GM12874 (cell line): ENCODE measurements at regions not wholly inside any gene's neighbourhood (a gene's known extent, or its start where the extent isn't known, plus 50 kb on each side); places are given as distances from the start of the nearest gene placed in this dataset.

Experiments
- TF ChIP-seq, protein P1 (sequence below): IDR thresholded peaks from 2 replicates; pipeline ENCODE4 v1.5.1; 2011; ENCODE audit warnings: low read depth, mild to moderate bottlenecking, control low read depth, low read length, moderate library complexity; ENCODE audit not compliant: insufficient read depth

DNA sequence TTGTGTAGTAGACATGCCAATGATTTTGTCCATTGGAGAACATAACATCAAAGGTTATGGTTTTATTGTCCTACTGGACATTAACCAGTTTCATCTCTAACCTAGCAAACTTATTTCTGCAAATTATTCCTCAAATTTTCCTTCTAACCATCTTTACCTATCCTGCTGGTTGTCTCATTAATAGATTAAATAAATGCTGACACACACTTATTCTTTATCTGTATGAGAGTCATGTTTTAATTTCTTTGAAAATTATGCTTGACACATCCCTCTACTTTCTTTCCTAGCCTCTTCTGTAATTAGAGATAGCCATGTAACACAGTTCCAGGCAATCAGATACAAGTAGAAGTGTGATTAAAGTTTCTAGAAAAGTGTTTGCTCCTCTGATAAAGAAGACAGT, 98.9 kb downstream of the RPS29 start:
- TF ChIP-seq, protein P1, sequence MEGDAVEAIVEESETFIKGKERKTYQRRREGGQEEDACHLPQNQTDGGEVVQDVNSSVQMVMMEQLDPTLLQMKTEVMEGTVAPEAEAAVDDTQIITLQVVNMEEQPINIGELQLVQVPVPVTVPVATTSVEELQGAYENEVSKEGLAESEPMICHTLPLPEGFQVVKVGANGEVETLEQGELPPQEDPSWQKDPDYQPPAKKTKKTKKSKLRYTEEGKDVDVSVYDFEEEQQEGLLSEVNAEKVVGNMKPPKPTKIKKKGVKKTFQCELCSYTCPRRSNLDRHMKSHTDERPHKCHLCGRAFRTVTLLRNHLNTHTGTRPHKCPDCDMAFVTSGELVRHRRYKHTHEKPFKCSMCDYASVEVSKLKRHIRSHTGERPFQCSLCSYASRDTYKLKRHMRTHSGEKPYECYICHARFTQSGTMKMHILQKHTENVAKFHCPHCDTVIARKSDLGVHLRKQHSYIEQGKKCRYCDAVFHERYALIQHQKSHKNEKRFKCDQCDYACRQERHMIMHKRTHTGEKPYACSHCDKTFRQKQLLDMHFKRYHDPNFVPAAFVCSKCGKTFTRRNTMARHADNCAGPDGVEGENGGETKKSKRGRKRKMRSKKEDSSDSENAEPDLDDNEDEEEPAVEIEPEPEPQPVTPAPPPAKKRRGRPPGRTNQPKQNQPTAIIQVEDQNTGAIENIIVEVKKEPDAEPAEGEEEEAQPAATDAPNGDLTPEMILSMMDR = no peak

DNA sequence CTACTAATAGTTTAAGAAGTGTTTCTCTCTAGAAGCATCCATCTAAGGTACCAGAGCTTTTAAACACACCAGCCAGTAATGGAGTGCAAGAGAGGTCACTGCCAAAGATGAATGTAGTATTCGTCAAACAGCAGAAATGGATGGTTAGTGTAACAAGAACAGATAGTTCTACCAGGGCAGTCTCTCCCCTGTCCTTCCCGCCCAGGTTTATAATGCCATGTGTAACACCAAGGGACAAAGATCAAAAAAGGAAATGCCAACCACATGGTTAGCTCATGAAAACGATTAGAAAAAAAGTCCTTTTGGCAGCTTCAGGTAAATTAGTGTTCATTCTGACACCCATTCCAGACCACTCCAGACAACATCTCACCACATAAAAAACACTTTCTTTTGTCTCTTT, 100.9 kb downstream of the RPS29 start:
- TF ChIP-seq, protein P1 = no peak

DNA sequence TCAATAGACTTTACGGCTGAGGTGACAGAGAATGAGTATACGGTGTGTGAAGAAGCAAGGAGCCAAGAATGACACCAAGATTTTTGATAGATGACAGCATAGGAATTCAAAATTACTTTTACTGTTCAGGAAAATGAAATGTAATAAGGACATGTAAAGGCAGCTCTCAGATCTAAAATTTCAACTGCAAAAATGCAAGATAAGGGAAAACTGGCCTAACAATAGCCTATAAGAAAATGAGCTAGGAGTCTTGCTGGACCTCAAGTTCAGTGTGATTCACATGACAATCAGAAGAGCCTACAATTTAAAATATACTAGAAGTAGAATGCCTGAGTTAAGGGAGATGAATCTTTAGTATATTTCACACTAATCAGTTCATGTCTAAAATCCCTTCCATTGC, 102.0 kb downstream of the RPS29 start:
- TF ChIP-seq, protein P1 = no peak

DNA sequence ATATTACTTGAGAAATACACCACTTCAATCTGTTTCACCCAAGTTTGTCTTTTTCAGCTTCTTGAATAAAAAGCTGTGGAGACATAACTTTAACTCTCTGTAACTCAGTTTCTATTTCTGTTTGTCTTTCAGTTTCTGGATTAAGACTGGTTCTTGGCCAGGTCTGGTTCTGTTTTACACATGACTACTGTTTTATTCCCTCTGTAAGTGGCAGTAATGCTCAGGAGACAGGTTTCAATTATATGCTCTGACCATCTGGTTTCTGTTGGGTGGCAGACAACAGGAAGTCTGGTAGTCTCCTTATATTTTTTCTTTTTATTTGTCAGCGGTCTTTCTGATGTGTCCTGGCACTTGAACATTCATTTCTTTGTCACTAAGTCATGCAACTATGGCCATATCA, 102.9 kb downstream of the RPS29 start:
- TF ChIP-seq, protein P1 = no peak

DNA sequence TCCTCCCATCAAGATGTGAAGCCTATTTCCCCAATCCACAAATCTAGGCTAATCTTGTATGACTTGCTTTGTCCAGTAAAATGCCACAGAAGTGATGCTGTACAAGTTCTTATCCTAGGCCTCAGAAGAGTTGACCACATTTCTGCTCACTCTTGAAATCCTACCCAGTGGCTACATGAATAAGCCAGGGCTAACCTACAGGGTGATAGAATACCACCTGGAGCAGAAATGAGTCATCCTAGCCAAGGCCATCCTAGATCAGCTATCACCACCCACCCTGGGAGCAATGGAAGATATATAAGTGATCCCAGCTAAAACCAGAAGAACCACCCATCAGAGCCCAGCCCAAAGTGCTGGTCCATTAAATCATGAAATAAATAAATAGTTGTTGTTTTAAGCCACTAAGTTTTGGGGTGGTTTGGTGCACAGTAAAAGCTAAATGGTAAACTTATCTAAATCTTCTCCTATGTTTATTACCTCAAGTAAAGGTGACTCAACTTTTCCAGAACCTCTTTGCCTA, 105.1 kb downstream of the RPS29 start:
- TF ChIP-seq, protein P1 = no peak

DNA sequence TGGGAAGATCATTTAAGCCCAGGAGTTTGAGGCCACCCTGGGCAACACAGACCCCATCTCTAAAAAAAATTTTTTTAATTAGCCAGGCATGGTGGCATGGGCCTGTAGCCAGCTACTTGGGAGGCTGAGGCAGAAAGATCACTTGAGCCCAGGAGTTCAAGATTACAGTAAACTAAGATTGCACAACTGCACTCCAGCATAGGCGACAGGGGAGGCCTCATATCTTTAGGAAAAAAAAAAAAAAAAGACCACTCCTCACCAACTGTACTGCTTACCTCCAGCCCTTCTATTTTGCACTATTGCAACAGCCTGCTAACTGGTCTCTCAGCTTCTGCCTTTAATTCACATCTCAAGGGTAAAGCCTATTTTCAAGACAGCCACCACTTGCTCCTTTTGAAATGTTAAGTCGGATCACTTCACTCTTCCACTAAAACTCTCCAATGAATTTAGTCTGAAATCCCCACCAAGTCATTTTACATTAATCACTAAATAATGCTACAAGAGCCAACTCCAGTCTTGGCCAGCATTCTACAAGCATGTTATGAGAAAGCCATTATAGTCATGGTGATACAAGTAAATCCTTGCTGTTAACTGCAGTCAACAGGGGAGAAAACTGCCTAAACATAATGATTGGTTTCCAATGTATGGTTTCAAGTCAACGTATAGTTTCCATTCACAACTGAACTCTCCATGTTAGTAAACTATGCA, 106.0 kb downstream of the RPS29 start:
- TF ChIP-seq, protein P1 = no peak

DNA sequence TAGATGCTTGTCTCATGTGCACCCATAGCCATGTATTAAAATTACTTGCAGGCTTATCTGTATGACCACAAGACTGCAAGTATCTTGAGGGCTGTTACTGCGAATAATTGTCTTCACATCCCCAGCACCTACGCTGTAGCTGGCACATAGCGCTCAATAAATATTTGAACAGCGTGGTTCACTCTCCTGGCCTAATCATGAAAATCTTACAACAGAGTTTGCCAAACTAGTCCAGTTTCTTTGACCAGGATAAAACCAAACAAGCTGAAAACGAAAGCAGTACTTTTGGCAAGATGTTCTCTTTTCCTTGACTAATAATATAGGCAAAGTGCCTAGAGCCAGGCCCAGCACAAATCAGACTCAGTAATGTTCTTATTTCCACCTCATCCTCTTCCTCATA, 106.7 kb downstream of the RPS29 start:
- TF ChIP-seq, protein P1 = no peak
